ENCODE measurements at regions not wholly inside any gene's neighbourhood (a gene's known extent, or its start where the extent isn't known, plus 50 kb on each side); places are given as distances from the start of the nearest gene placed in this dataset.

- DNase-seq (ENCODE audit: low read depth in 3 of 3) = no peak
These were observed 582.9 kb downstream of the INSC start for GRCh38 chr11:15697437-15698236.

- no peak for DNase-seq (ENCODE audit: low read depth in 3 of 3)
These were observed 584.1 kb downstream of the INSC start for GRCh38 chr11:15698855-15699254.

GRCh38 chr11:15699978-15700377 lies 585.3 kb downstream of the INSC start:
- DNase-seq (ENCODE audit: low read depth in 3 of 3) = no peak

DNA sequence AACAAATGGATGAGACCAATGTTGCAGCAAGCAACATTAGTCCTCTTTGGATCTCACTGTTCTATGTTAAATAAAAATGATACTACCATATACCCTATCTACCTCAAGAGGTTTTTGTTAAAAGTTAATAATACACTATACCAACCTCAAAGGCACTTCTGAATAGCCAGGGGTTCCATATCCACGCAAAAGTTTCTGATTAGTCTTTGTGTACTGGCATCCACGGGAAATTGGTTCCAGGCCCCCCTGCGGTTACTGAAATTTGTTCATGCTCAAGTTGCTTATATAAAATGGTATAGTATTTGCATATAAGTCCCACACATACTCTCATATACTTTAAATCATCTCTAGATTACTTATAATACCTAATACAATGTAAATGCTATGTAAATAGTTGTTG lies 585.7 kb downstream of the INSC start:
- no peak for DNase-seq (ENCODE audit: low read depth in 3 of 3)

- DNase-seq (ENCODE audit: low read depth in 3 of 3) = no peak
These were observed 589.3 kb downstream of the INSC start for GRCh38 chr11:15704064-15704463.

DNA sequence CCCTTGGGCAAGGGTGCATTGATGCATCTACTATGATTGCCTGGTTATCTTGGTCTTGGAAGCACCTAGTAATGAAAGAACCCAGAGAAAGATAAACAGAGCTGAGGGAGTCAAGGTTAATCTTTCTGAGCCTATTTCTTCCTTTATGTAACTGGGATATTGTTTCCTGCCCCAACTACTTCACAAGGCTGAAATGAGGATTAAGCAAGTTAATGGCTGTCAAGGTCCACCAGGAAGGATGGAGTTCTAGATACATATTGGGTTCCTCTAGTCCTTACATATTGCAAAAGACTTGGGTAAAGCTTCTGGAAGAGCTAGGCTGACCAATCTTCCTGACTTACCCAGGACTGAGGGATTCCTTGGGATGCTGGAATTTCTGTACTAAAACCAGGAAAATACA lies 589.8 kb downstream of the INSC start:
- DNase-seq (ENCODE audit: low read depth in 3 of 3) = no peak

DNA sequence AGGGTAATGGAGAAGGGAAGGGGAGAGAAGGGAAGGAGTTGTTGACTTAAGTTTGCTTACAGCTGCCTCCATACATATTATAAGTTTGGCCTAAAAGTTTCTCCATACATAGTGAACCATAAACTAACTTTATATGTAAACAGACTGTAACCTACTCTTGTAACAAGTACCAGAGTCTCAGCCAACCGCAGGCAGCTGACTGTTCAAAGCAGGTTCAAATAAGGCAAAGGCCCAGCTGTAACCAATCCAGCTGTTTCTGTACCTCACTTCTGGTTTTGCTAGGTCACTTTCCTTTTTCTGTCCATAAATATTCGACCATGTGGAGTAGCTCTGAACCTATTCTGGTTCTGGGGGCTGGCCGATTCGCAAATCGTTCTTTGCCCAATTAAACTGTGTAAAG lies 591.2 kb downstream of the INSC start:
- no peak for DNase-seq (ENCODE audit: low read depth in 3 of 3)

GRCh38 chr11:15707194-15707593 lies 592.5 kb downstream of the INSC start:
- no peak for DNase-seq (ENCODE audit: low read depth in 3 of 3)

GRCh38 chr11:15707971-15708370 lies 593.2 kb downstream of the INSC start:
- DNase-seq (ENCODE audit: low read depth in 3 of 3) = no peak

DNA sequence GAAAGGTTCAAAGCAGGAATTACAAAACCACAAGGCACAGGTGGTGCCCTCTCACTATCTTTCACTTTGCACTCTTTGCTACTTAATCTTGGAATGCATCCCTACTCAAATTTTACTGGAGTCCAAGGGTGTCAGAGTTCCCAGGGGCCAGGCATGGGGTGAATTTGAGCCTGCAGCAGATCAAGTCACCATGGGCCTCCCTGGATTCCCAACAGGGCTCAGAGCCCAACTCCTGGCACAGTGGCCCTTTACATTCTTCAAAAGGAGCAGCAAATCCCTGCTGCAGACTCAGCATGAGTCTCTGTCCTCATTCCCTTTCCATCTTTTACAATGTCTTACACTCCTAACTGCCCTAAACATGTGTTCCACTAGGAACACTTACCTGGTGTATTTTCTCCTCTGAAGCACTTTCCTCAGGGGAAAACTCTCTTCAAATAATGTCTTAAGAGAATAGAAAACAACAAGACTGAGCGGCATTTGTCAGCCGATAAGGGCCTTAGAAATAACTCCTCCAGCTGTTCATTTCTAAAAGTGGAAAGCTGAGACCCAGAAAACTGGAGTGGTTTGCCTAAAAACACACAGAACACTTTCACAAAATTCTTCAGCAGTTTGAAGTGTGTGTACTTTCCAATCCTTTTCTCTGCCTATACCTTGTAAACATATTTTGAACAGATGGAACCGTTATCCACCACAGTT lies 596.0 kb downstream of the INSC start:
- DNase-seq (ENCODE audit: low read depth in 3 of 3) = no peak

DNA sequence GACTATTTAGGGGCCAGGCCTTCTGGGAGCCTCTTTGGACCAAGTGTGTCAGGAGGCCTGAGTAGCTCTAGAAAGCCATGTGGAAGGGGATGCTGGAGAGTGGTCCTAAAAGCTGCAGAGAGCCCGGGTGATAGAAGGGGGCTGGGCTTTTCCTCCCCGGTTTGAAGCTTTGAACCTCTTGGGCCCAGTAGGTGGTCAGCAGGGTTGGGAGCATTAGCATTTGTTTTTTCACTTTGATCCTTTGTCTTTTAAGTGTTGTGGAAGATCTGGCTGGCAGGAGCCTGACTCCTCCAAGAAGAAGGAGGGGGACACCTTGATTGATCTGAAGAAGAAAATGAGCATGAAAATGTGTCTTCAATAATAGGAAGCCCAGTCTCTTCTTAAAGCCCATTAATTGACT lies 596.6 kb downstream of the INSC start:
- DNase-seq (ENCODE audit: low read depth in 3 of 3) = no peak

- no peak for DNase-seq (ENCODE audit: low read depth in 3 of 3)
These were observed 600.1 kb downstream of the INSC start for GRCh38 chr11:15714641-15715399.

- DNase-seq (ENCODE audit: low read depth in 3 of 3) = no peak
These were observed 601.8 kb downstream of the INSC start for GRCh38 chr11:15716550-15716949.

DNA sequence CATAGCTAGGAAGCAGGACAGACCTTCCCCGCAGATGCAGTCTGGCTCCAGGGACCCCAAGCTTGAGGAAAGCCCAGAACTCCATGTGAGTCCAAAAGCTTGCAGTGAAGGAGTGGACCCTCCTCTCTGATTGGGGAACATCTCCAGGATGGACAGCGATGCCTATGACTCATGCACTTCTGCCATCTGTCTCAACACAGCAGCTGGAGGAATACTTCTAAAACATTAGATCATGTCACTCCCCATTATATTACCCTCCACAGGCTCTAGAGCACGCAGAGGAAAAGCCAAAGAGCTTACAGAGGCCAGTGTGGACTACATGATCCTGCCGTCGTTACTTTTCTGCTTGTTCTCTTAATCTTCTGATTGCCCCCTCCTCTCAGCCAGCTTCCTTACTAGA lies 605.7 kb downstream of the INSC start:
- no peak for DNase-seq (ENCODE audit: low read depth in 3 of 3)

- DNase-seq (ENCODE audit: low read depth in 3 of 3) = no peak
These were observed 609.2 kb downstream of the INSC start for GRCh38 chr11:15723966-15724365.

GRCh38 chr11:15724601-15725000 lies 609.9 kb downstream of the INSC start:
- no peak for DNase-seq (ENCODE audit: low read depth in 3 of 3)

GRCh38 chr11:15725246-15725645 lies 610.5 kb downstream of the INSC start:
- DNase-seq (ENCODE audit: low read depth in 3 of 3) = no peak

DNA sequence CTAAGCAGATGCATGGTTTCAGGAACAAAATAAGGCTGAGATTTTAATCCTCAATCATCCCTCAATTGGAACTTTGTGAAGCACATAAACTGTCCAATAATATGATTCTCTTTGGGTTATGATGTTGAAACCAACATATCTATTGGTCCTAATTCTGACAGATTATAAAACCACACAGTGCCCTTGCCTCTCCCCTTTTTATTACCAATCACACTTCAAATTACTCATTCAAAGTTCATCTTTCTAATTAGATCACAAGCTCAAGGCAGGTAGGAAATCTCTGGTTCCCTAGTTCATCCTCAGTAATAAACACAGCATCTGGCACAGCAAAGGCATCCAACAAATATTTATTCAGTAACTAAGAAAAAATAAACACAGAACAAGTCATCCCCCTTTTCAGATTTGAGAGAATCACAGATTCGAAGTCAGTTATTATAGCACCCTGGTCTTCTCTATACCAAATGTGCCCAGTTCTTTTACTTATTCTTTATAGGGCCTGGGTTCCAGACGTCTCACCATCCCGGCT lies 611.6 kb downstream of the INSC start:
- DNase-seq (ENCODE audit: low read depth in 3 of 3) = no peak

GRCh38 chr11:15726893-15727519 lies 612.3 kb downstream of the INSC start:
- DNase-seq (ENCODE audit: low read depth in 3 of 3) = no peak

DNA sequence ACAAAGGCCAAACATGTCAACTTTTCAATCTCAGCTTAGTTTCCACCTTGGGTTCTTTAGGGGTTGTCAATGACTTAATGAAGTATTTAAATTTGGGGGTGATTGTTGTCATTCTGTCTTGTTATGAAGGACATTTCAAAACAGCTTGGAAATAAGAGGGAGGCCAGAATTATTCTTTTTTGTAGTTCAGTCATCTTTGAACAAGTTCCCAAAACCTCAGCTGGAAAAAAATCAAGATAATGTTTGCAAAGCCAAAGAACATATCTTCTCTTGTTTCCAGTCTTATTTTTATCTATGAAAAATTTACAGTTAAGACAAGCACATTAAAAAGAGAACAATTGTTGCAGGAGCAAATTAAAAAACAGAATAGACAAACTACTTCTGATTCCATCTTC lies 612.8 kb downstream of the INSC start:
- DNase-seq (ENCODE audit: low read depth in 3 of 3) = no peak

- DNase-seq (ENCODE audit: low read depth in 3 of 3) = no peak
These were observed 613.5 kb downstream of the INSC start for GRCh38 chr11:15728207-15728606.

Data from stimulated activated CD4-positive, alpha-beta T cell treated with anti-CD3 and anti-CD28 coated beads, TNF-alpha, amount 100 ng/mL, for 4 hours (primary cell).